Esophagus squamous epithelium (tissue), 5 donors: ENCODE measurements at regions not wholly inside any gene's neighbourhood (a gene's known extent, or its start where the extent isn't known, plus 50 kb on each side); places are given as distances from the start of the nearest gene placed in this dataset.
"Not testable (repeated sequence)": the region's sequence is repeated elsewhere in the genome, so short reads cannot be mapped to it uniquely, and the experiment has no call there.

Experiments used
- DNase-seq: peaks from one replicate; lab custom pipeline; 2025; lab: John Stamatoyannopoulos, UW
- H3K27ac ChIP-seq, 4 donors: fragments of 200-600 bp; sonication (generic); one replicate each; pipeline ENCODE4 v1.5.1; 2016 to 2019; ENCODE audit warnings: mild to moderate bottlenecking in 1 of 4
- H3K27me3 ChIP-seq, 4 donors: fragments of 200-600 bp; sonication (generic); 1 replicate in 3 of 4; 2 replicates in 1 of 4; pipeline versions ENCODE4 v1.5.1 to v1.6.0; 2017 to 2021; ENCODE audit warnings: antibody characterized with exemption in 1 of 4
- H3K36me3 ChIP-seq, 3 donors: fragments of 200-600 bp; sonication (generic); one replicate each; pipeline ENCODE4 v1.5.1; 2016 to 2019
- H3K4me1 ChIP-seq, 3 donors: fragments of 200-600 bp; sonication (generic); one replicate each; pipeline ENCODE4 v1.5.1; 2017 to 2019
- H3K4me3 ChIP-seq, 4 donors: fragments of 200-600 bp; sonication (generic); 1 replicate in 3 of 4; 2 replicates in 1 of 4; pipeline ENCODE4 v1.5.1; 2016 to 2019; ENCODE audit warnings: mild to moderate bottlenecking in 2 of 4, moderate library complexity in 1 of 4
- H3K9me3 ChIP-seq, 3 donors: fragments of 200-600 bp; sonication (generic); one replicate each; pipeline ENCODE4 v1.5.1; 2016 to 2019
- CTCF ChIP-seq, 6 experiments: fragments of 450-650 bp in 4 of 6; fragments of 200-600 bp in 2 of 6; sonication (generic) in 2 of 6; IDR thresholded peaks; one replicate each; pipeline ENCODE4 v1.5.1; 2016 to 2019; ENCODE audit warnings: antibody characterized with exemption in 6 of 6, mild to moderate bottlenecking in 4 of 6, moderate library complexity in 4 of 6
- POLR2A ChIP-seq, 4 donors: fragments of 450-650 bp; IDR thresholded peaks; one replicate each; pipeline ENCODE4 v1.6.1; 2017; ENCODE audit warnings: antibody characterized with exemption in 4 of 4, mild to moderate bottlenecking in 4 of 4, moderate library complexity in 3 of 4
- WGBS, 2 donors: methylation state at CpG; one replicate each; pipeline ENCODE4 v1.1.5; 2018; 5-methylcytosine and 5-hydroxymethylcytosine counted together
- intact Hi-C: fragments of 100-400 bp; cut with DNase I; formaldehyde crosslinking; loops from one replicate; pipeline ENCODE4 v1.15.0; 2022
- donor health status: DM: yes; HTN: yes; CAD: no.

GRCh38 chr7:96824686-96825085, 115.0 kb upstream of the SEM1 start:
- Histone ChIP-seq H3K27ac (no peak overlapping the region), H3K9me3 (no peaks in the 10 kb centered on the region), H3K4me3 (no peak overlapping the region), H3K27me3 (no peaks in the 10 kb centered on the region), H3K36me3 (no peaks in the 10 kb centered on the region), H3K4me1 (peaks cover 0 to 5% (median 0%) of the 10 kb centered on the region in 3 donors)
- TF ChIP-seq POLR2A (IDR thresholded peaks at IDR 0.05) = no peak
- no peak for TF ChIP-seq CTCF (IDR thresholded peaks at IDR 0.05)
- DNase-seq = no peak
- intact Hi-C loops = no loop called here
- 70 to 90% methylated on average over 1 of the region's 1 CpG for WGBS, 2 donors

DNA sequence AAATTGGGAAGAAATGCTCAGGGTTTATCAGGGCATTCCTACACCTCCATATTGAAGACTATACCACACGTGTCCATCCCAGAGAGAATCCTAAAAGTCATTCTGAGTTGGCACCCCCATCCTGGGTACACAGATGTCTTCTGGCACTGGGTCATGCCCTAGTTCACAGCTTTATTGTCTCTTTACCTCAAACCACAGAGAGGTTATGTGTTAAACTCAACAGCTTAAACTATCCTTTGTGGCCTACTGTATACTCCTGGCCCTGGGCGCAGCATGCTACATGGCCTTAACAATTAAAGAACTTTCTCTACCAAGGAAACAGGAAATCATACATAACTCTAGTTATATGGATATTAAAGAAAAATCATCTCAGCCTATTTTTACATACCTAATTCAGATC, 115.6 kb upstream of the SEM1 start:
- TF ChIP-seq POLR2A (IDR thresholded peaks at IDR 0.05) (no peak), CTCF (IDR thresholded peaks at IDR 0.05) (no peak)
- no peaks in the 10 kb centered on the region for H3K9me3 ChIP-seq
- no peak for DNase-seq
- no peak overlapping the region for H3K27ac ChIP-seq
- intact Hi-C loops = no loop called here
- 89 to 91% methylated on average over 2 of the region's 2 CpGs for WGBS, 2 donors
- H3K4me3 ChIP-seq = no peak overlapping the region
- no peaks in the 10 kb centered on the region for H3K27me3 ChIP-seq
- peaks cover 0 to 5% (median 0%) of the 10 kb centered on the region in 3 donors for H3K4me1 ChIP-seq
- H3K36me3 ChIP-seq = no peaks in the 10 kb centered on the region

DNA sequence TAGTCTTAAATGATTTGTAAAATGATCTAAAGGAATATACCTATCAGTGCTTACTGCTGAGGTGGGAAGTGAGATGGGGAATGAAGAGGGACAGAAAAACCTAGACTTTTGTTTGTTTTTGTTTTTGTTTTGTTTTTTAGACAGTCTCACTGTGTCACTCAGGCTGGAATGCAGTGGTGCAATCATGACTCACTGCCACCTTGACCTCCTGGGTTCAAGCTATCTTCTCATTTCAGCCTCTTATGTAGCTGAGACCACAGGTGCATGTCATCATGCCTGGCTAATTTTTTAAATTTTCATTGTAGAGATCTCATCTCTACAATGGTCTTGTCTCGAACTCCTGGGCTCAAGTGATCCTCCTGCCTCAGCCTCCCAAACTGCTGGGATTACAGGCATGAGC, 116.4 kb upstream of the SEM1 start:
- intact Hi-C loops = no loop called here
- no peak for DNase-seq
- 77 to 81% methylated on average over 1 of the region's 1 CpG for WGBS, 2 donors
- H3K27ac ChIP-seq = no peak overlapping the region
- H3K36me3 ChIP-seq = no peaks in the 10 kb centered on the region
- H3K4me3 ChIP-seq = no peak overlapping the region
- peaks cover 0 to 5% (median 0%) of the 10 kb centered on the region in 3 donors for H3K4me1 ChIP-seq
- no peaks in the 10 kb centered on the region for H3K27me3 ChIP-seq
- TF ChIP-seq CTCF (IDR thresholded peaks at IDR 0.05) = no peak
- no peaks in the 10 kb centered on the region for H3K9me3 ChIP-seq

- peaks cover 0 to 5% (median 0%) of the 10 kb centered on the region in 3 donors for H3K4me1 ChIP-seq
- TF ChIP-seq CTCF (IDR thresholded peaks at IDR 0.05) = no peak
- no peak for TF ChIP-seq POLR2A (IDR thresholded peaks at IDR 0.05)
- 88 to 94% methylated on average over 3 to 5 of the region's 6 CpGs for WGBS, 2 donors
- no peaks in the 10 kb centered on the region for H3K36me3 ChIP-seq
- intact Hi-C loops = no loop called here
- H3K4me3 ChIP-seq = no peak overlapping the region
- no peak for DNase-seq
- no peaks in the 10 kb centered on the region for H3K9me3 ChIP-seq
- H3K27ac ChIP-seq = no peak overlapping the region
- no peaks in the 10 kb centered on the region for H3K27me3 ChIP-seq
Observed at GRCh38 chr7:96827701-96828100, 118.1 kb upstream of the SEM1 start.

- H3K4me3 ChIP-seq, H3K4me1 ChIP-seq, DNase-seq, intact Hi-C loops, H3K27me3 ChIP-seq, H3K27ac ChIP-seq, H3K36me3 ChIP-seq, H3K9me3 ChIP-seq: not testable (repeated sequence)
- whole genome bisulfite sequencing, 2 donors = 66 to 83% methylated on average over 4 of the region's 4 CpGs
Observed at GRCh38 chr7:96829121-96829520, 119.5 kb upstream of the SEM1 start.

DNA sequence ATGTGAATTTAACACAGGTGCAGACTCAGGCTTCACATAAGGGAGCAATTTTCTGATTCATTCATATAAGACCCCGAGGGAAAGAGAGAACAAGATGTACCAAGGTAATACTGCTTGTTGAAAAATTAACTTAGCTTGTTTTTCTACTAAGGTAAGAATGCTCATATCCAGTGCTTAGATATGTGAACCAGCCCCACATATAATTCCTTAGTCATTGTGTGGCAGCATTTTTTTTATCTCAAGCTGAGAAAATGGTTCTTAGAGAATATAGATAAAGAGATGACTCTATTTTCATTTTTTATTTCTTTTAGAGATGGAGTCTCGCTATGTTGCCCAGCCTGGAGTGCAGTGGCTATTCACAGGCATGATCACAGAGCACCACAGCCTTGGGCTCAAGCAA, 121.8 kb upstream of the SEM1 start:
- no peaks in the 10 kb centered on the region for H3K27me3 ChIP-seq
- no peak for TF ChIP-seq CTCF (IDR thresholded peaks at IDR 0.05)
- no peak for TF ChIP-seq POLR2A (IDR thresholded peaks at IDR 0.05)
- no peak overlapping the region for H3K27ac ChIP-seq
- H3K4me1 ChIP-seq = no peaks in the 10 kb centered on the region
- H3K36me3 ChIP-seq = no peaks in the 10 kb centered on the region
- no peaks in the 10 kb centered on the region for H3K9me3 ChIP-seq
- DNase-seq = no peak
- H3K4me3 ChIP-seq = no peak overlapping the region
- 66 to 76% methylated on average over 2 of the region's 2 CpGs for WGBS, 2 donors
- intact Hi-C loops = loop anchor here (10.0 kb wide), 1 partner anchor 63 kb away; no protein-coding TSS in a partner anchor
